Stimulated activated CD4-positive, alpha-beta T cell treated with anti-CD3 and anti-CD28 coated beads, Interleukin-4, amount 100 ng/mL, for 4 hours (primary cell): ENCODE measurements at regions not wholly inside any gene's neighbourhood (a gene's known extent, or its start where the extent isn't known, plus 50 kb on each side); places are given as distances from the start of the nearest gene placed in this dataset.
A peak's percentile ranks its signal among the peaks of the same experiment; 100 is the strongest.

Experiments used
- DNase-seq, 2 experiments: peaks; one replicate each; pipeline ENCODE4 v3.0.0-alpha.2; 2020

DNA sequence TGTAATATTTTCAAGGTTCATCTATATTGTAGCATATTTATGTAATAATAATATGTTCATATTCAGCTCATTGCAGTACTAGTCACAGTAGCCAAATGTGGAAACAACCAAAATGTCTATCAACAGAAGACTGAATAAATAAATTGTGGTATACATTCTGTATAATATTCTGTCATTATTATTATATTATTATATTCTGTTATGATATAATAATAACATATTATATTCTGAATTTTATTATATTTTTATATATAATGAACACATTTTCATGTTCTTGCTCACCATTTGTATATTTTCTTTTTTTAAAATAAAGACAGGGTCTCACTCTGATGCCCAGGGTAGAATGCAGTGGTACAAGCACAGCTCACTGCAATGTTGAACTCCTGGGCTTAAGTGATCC lies 91.2 kb upstream of the STARD3NL start:
- DNase-seq: no peak

GRCh38 chr7:38102507-38102906 lies 75.5 kb upstream of the STARD3NL start:
- DNase-seq: no peak

GRCh38 chr7:38105874-38106483 lies 72.1 kb upstream of the STARD3NL start:
- DNase-seq: no peak

DNA sequence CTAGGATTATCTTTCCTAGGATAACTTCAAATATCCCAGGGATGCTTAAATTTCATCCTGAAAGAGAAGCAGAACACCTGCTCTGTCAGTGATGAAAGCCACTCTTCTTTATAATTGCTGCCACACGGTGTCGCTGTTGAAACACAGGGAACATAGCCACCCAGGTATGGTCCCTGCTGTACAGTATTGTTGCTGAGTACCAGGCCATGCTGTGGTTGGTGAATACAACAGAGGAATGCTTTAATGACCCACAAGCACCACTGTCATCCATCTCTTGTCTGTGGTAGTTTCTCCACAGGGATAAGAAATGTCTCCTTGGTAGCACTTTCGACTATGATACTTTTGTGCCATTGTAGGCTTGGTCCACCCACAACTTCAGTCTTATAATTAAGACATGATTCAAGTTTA lies 70.6 kb upstream of the STARD3NL start:
- peak; percentile 45 to 58 for DNase-seq

DNA sequence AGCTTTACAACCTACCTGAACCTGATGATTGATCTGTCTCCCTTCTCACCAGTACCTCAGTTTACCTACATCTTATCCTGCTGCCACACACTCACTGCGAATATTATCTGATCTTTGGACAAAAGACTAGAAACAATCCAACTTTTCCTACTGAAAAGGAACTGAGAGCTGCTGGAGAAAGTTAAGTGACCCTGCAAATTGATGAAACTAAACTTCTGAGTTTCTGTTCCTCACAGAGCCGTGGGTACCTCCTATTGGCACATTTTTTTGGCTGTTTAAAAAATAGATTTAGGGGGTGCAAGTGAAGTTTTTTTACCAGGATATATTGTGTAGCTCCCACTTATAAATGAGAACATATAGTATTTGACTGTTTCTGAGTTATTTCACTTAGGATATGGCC lies 66.0 kb upstream of the STARD3NL start:
- no peak for DNase-seq

DNA sequence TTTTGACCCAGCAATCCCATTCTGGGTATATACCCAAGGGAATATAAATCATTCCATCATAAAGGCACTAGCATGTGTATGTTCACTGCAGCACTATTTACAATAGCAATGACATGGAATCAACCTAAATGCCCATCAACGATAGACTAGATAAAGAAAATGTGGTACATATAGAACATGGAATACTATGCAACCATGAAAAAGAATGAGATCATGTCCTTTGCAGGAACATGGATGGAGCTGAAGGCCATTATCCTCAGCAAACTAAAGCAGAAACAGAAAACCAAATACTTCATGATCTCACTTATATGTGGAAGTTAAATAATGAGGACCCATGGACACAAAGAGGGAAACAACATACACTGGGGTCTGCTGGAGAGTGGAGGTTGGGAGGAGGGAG lies 58.0 kb upstream of the STARD3NL start:
- DNase-seq: no peak

- no peak for DNase-seq
Measured at GRCh38 chr7:38122501-38122900, 55.5 kb upstream of the STARD3NL start.

- DNase-seq: no peak
Measured at GRCh38 chr7:38123494-38123893, 54.6 kb upstream of the STARD3NL start.

GRCh38 chr7:38127216-38128207 lies 50.5 kb upstream of the STARD3NL start:
- peak in 1 of 2 experiments; percentile 17 for DNase-seq
